GM12873 (cell line): ENCODE measurements at regions not wholly inside any gene's neighbourhood (a gene's known extent, or its start where the extent isn't known, plus 50 kb on each side); places are given as distances from the start of the nearest gene placed in this dataset.

Experiments
- CTCF ChIP-seq: IDR thresholded peaks from 2 replicates; pipeline ENCODE4 v1.5.1; 2012; ENCODE audit warnings: low read depth, mild to moderate bottlenecking, moderate library complexity, low read length, control low read depth; ENCODE audit not compliant: insufficient read depth; ENCODE audit errors: missing control alignments

GRCh38 chr12:63007726-63008125 lies 72.8 kb upstream of the PPM1H start:
- no peak for TF ChIP-seq CTCF

- TF ChIP-seq CTCF, result no peak
Observed at GRCh38 chr12:63006536-63006935, 71.6 kb upstream of the PPM1H start.

GRCh38 chr12:63005382-63005781 lies 70.4 kb upstream of the PPM1H start:
- TF ChIP-seq CTCF, result no peak

- TF ChIP-seq CTCF, result no peak
Observed at GRCh38 chr12:63003223-63003819, 68.4 kb upstream of the PPM1H start.

GRCh38 chr12:62998454-62998853 lies 63.5 kb upstream of the PPM1H start:
- no peak for TF ChIP-seq CTCF

- TF ChIP-seq CTCF, result no peak
Observed at GRCh38 chr12:62995097-62995496, 60.1 kb upstream of the PPM1H start.

GRCh38 chr12:62986844-62987243 lies 51.9 kb upstream of the PPM1H start:
- TF ChIP-seq CTCF, result no peak
